H1 (cell line): ENCODE measurements at regions not wholly inside any gene's neighbourhood (a gene's known extent, or its start where the extent isn't known, plus 50 kb on each side); places are given as distances from the start of the nearest gene placed in this dataset.

ENCODE experiments used
- CTCF ChIA-PET: fragments of 300-600 bp; sonication (Branson Sonifier 250); formaldehyde crosslinking; loops from one replicate; lab custom pipeline; 2021; ENCODE audit not compliant: partially characterized antibody; lab: Charles Lee
- POLR2A ChIA-PET: fragments of 300-600 bp; sonication (Branson Sonifier 250); formaldehyde crosslinking; loops from one replicate; lab custom pipeline; 2021; ENCODE audit warnings: inconsistent platforms; ENCODE audit not compliant: partially characterized antibody; lab: Charles Lee
- DNase-seq, 2 experiments: peaks; one replicate each; pipeline versions ENCODE4 v3.0.0 to v3.0.0-alpha.2; 2010 to 2022; ENCODE audit warnings: low spot score in 2 of 2, low read depth in 1 of 2, mixed read lengths in 1 of 2
- FAIRE-seq: peaks from 2 replicates; lab custom pipeline; 2011; peaks lifted over from hg19 to GRCh38; lab: Jason Lieb, UNC
- H2AFZ ChIP-seq: 2 replicates; pipeline ENCODE4 v1.8.1; 2012; ENCODE audit warnings: low read length, inconsistent platforms
- H2AK5ac ChIP-seq: 2 replicates; pipeline ENCODE4 v1.6.1; 2013; ENCODE audit warnings: low read depth, low read length
- H2BK120ac ChIP-seq: replicated peaks from 2 replicates; pipeline ENCODE3; 2013; ENCODE audit warnings: low read depth, low read length, inconsistent platforms
- H2BK12ac ChIP-seq: 2 replicates; pipeline ENCODE4 v1.6.1; 2013; ENCODE audit warnings: low read depth, low read length
- H2BK15ac ChIP-seq: 2 replicates; pipeline ENCODE4 v1.6.1; 2013; ENCODE audit warnings: low read length
- H2BK20ac ChIP-seq: 2 replicates; pipeline ENCODE4 v1.6.1; 2013; ENCODE audit warnings: low read length
- H2BK5ac ChIP-seq: 2 replicates; pipeline ENCODE4 v1.6.1; 2013; ENCODE audit warnings: low read depth, low read length
- H3K14ac ChIP-seq: 2 replicates; pipeline ENCODE4 v1.6.1; 2013; ENCODE audit warnings: inconsistent platforms; ENCODE audit not compliant: insufficient read length
- H3K18ac ChIP-seq: 2 replicates; pipeline ENCODE4 v1.6.1; 2013; ENCODE audit warnings: low read length; ENCODE audit errors: extremely low read depth
- H3K23ac ChIP-seq: 2 replicates; pipeline ENCODE4 v1.6.1; 2013; ENCODE audit warnings: inconsistent platforms; ENCODE audit not compliant: insufficient read length
- H3K23me2 ChIP-seq: 2 replicates; pipeline ENCODE4 v1.6.1; 2013; ENCODE audit warnings: low read depth, low read length
- H3K27ac ChIP-seq: 2 replicates; pipeline ENCODE4 v1.6.1; 2011; ENCODE audit warnings: low read depth, low read length, inconsistent platforms
- H3K27me3 ChIP-seq, 4 experiments: replicated peaks in 1 of 4; 1 replicate in 1 of 4; 2 replicates in 3 of 4; pipeline versions ENCODE4 v1.6.1 to v1.8.1; 2011 to 2013; ENCODE audit warnings: low read length in 3 of 4, mild to moderate bottlenecking in 3 of 4, inconsistent platforms in 2 of 4, mixed read lengths in 2 of 4, moderate library complexity in 1 of 4; ENCODE audit not compliant: control insufficient read depth in 3 of 4, insufficient read depth in 3 of 4; ENCODE audit errors: extremely low read depth in 1 of 4
- H3K36me3 ChIP-seq, 4 experiments: 2 replicates each; pipeline versions ENCODE4 v1.6.1 to v1.8.1; 2011 to 2013; ENCODE audit warnings: mild to moderate bottlenecking in 4 of 4, low read length in 3 of 4, moderate library complexity in 2 of 4, control low read depth in 1 of 4, inconsistent platforms in 1 of 4; ENCODE audit not compliant: insufficient read depth in 4 of 4, control insufficient read depth in 2 of 4
- H3K4ac ChIP-seq: replicated peaks from 2 replicates; pipeline ENCODE3; 2013; ENCODE audit warnings: low read length, low read depth, mixed read lengths, inconsistent platforms; ENCODE audit not compliant: insufficient read length
- H3K4me1 ChIP-seq, 4 experiments: replicated peaks in 1 of 4; 1 replicate in 1 of 4; 2 replicates in 3 of 4; pipeline versions ENCODE4 v1.6.1 to v1.8.1; 2011 to 2013; ENCODE audit warnings: low read length in 3 of 4, inconsistent platforms in 2 of 4, mixed read lengths in 1 of 4; ENCODE audit not compliant: insufficient read depth in 4 of 4, control insufficient read depth in 3 of 4
- H3K4me2 ChIP-seq, 2 experiments: 2 replicates each; pipeline versions ENCODE4 v1.6.1 to v1.8.1; 2011 to 2013; ENCODE audit warnings: low read depth in 2 of 2, low read length in 2 of 2, control low read depth in 1 of 2, inconsistent platforms in 1 of 2, mild to moderate bottlenecking in 1 of 2; ENCODE audit not compliant: insufficient read depth in 1 of 2
- H3K4me3 ChIP-seq, 4 experiments: fragments of 200-600, 300-600 bp in 1 of 4; sonication (generic), shearing (Covaris generic), sonication (Bioruptor Twin) in 1 of 4; 2 replicates each; pipeline versions ENCODE4 v1.5.1 to v1.8.1; 2011 to 2016; ENCODE audit warnings: low read length in 4 of 4, low read depth in 3 of 4, control low read depth in 2 of 4, inconsistent platforms in 2 of 4, mild to moderate bottlenecking in 2 of 4, mixed read lengths in 1 of 4, moderate library complexity in 1 of 4; ENCODE audit not compliant: insufficient read depth in 2 of 4; ENCODE audit errors: extremely low read depth in 1 of 4
- H3K56ac ChIP-seq: replicated peaks from 2 replicates; pipeline ENCODE3; 2013; ENCODE audit warnings: low read depth, mild to moderate bottlenecking, mixed read lengths, low read length, inconsistent platforms; ENCODE audit not compliant: insufficient read length
- H3K79me1 ChIP-seq: 2 replicates; pipeline ENCODE4 v1.6.1; 2013; ENCODE audit warnings: low read depth, low read length, control low read depth
- H3K79me2 ChIP-seq, 2 experiments: 2 replicates each; pipeline versions ENCODE4 v1.6.1 to v1.8.1; 2012 to 2013; ENCODE audit warnings: low read length in 2 of 2, mild to moderate bottlenecking in 2 of 2, inconsistent platforms in 1 of 2; ENCODE audit not compliant: insufficient read depth in 2 of 2, control insufficient read depth in 1 of 2
- H3K9ac ChIP-seq, 4 experiments: replicated peaks in 1 of 4; 1 replicate in 1 of 4; 2 replicates in 3 of 4; pipeline versions ENCODE4 v1.6.1 to v1.8.1; 2011 to 2013; ENCODE audit warnings: low read depth in 3 of 4, low read length in 3 of 4, control low read depth in 2 of 4, mild to moderate bottlenecking in 2 of 4, moderate library complexity in 2 of 4, inconsistent platforms in 1 of 4; ENCODE audit errors: extremely low read depth in 1 of 4
- H3K9me3 ChIP-seq, 2 experiments: 2 replicates each; pipeline versions ENCODE4 v1.6.1 to v1.8.1; 2012 to 2013; ENCODE audit warnings: mild to moderate bottlenecking in 2 of 2, moderate library complexity in 2 of 2, control low read depth in 1 of 2, inconsistent platforms in 1 of 2, low read depth in 1 of 2, low read length in 1 of 2, mixed read lengths in 1 of 2; ENCODE audit not compliant: insufficient read depth in 2 of 2
- H4K20me1 ChIP-seq, 2 experiments: replicated peaks in 1 of 2; 2 replicates each; pipeline versions ENCODE3 to v1.8.1; 2011 to 2013; ENCODE audit warnings: inconsistent platforms in 2 of 2, low read length in 2 of 2, mild to moderate bottlenecking in 1 of 2; ENCODE audit not compliant: insufficient read depth in 2 of 2, control insufficient read depth in 1 of 2
- H4K5ac ChIP-seq: 2 replicates; pipeline ENCODE4 v1.6.1; 2013; ENCODE audit warnings: low read length, low read depth, mixed read lengths, inconsistent platforms; ENCODE audit not compliant: insufficient read length
- H4K8ac ChIP-seq: 2 replicates; pipeline ENCODE4 v1.8.0; 2013; ENCODE audit warnings: mild to moderate bottlenecking, moderate library complexity, low read length, inconsistent platforms; ENCODE audit not compliant: insufficient read depth; ENCODE audit errors: extremely low read depth
- H4K91ac ChIP-seq: replicated peaks from 2 replicates; pipeline ENCODE3; 2013; ENCODE audit warnings: low read length, mixed read lengths, inconsistent platforms; ENCODE audit not compliant: insufficient read length
- BRCA1 ChIP-seq: IDR thresholded peaks from 2 replicates; pipeline ENCODE4 v1.6.1; 2012; ENCODE audit warnings: low read depth, low read length, improper control_type of control experiment
- SUZ12 ChIP-seq: fragments of 200-600 bp; sonication (generic); IDR thresholded peaks from 2 replicates; pipeline ENCODE4 v1.6.1; 2012; ENCODE audit warnings: mild to moderate bottlenecking, inconsistent platforms, low read length, moderate library complexity, mixed read lengths
- WGBS, 2 experiments: shearing (Covaris generic) in 1 of 2; methylation state at CpG; one replicate each; pipeline versions ENCODE4 v1.1.6 to v1.1.7; 2013 to 2015; ENCODE audit warnings: low lambda C conversion rate in 2 of 2, mixed read lengths in 2 of 2, inconsistent platforms in 1 of 2, low coverage in 1 of 2, missing lambda C conversion rate in 1 of 2; ENCODE audit not compliant: insufficient replicate concordance in 2 of 2, insufficient coverage in 1 of 2, insufficient read length in 1 of 2; ENCODE audit errors: extremely low coverage in 1 of 2, missing lambda C conversion rate in 1 of 2; 5-methylcytosine and 5-hydroxymethylcytosine counted together

- WGBS, 2 experiments, result 79% methylated on average over 4 of the region's 4 CpGs; no CpG with 5 or more reads in 1 of the 2 experiments
- CTCF ChIA-PET, result interaction anchor here (1.3 kb wide), 1 partner anchor 12 kb away, joined by 3 read pairs; no protein-coding TSS in a partner anchor
Measured at GRCh38 chr18:54094474-54094873, 130.0 kb downstream of the MBD2 start.

More at GRCh38 chr18:54094474-54094873, 130.0 kb downstream of the MBD2 start:
- Histone ChIP-seq H3K79me2 (no peaks in the 10 kb centered on the region), H4K8ac (no peak overlapping the region), H2BK20ac (no peak overlapping the region), H3K23me2 (no peaks in the 10 kb centered on the region), H3K27ac (no peak overlapping the region), H4K5ac (no peak overlapping the region), H2BK120ac (no peak overlapping the region), H2BK5ac (no peak overlapping the region), H3K9me3 (no peaks in the 10 kb centered on the region), H4K91ac (no peak overlapping the region), H3K4me2 (no peak overlapping the region), H3K9ac (no peak overlapping the region), H2AFZ (no peak overlapping the region), H3K56ac (no peak overlapping the region), H3K23ac (no peak overlapping the region), H4K20me1 (no peaks in the 10 kb centered on the region), H2BK15ac (no peak overlapping the region), H3K14ac (no peak overlapping the region), H3K4me3 (no peak overlapping the region), H3K4me1 (peaks cover 0 to 3% (median 0%) of the 10 kb centered on the region in 4 experiments; a peak in 1 of 7 replicates), H3K27me3 (peaks cover 0 to 1% (median 0%) of the 10 kb centered on the region in 4 experiments; a peak in 1 of 7 replicates), H3K79me1 (no peaks in the 10 kb centered on the region), H3K36me3 (no peaks in the 10 kb centered on the region), H3K18ac (no peak overlapping the region), H2BK12ac (no peak overlapping the region), H2AK5ac (no peak overlapping the region), H3K4ac (no peak overlapping the region)
- no peak for FAIRE-seq
- TF ChIP-seq SUZ12, result no peak
- TF ChIP-seq BRCA1, result no peak
- DNase-seq, result no peak
- POLR2A ChIA-PET, result no interaction called here
